ENCODE measurements at regions not wholly inside any gene's neighbourhood (a gene's known extent, or its start where the extent isn't known, plus 50 kb on each side); places are given as distances from the start of the nearest gene placed in this dataset.

- no peak for DNase-seq
These were observed 113.0 kb upstream of the CDH4 start for GRCh38 chr20:61139031-61139430.

GRCh38 chr20:61140576-61140975, 111.5 kb upstream of the CDH4 start:
- DNase-seq, result no peak

- DNase-seq, result no peak
These were observed 106.0 kb upstream of the CDH4 start for GRCh38 chr20:61146023-61146422.

- no peak for DNase-seq
These were observed 102.4 kb upstream of the CDH4 start for GRCh38 chr20:61149636-61150035.

- no peak for DNase-seq
These were observed 94.8 kb upstream of the CDH4 start for GRCh38 chr20:61157301-61157700.

GRCh38 chr20:61159957-61160686, 91.9 kb upstream of the CDH4 start:
- no peak for DNase-seq

DNA sequence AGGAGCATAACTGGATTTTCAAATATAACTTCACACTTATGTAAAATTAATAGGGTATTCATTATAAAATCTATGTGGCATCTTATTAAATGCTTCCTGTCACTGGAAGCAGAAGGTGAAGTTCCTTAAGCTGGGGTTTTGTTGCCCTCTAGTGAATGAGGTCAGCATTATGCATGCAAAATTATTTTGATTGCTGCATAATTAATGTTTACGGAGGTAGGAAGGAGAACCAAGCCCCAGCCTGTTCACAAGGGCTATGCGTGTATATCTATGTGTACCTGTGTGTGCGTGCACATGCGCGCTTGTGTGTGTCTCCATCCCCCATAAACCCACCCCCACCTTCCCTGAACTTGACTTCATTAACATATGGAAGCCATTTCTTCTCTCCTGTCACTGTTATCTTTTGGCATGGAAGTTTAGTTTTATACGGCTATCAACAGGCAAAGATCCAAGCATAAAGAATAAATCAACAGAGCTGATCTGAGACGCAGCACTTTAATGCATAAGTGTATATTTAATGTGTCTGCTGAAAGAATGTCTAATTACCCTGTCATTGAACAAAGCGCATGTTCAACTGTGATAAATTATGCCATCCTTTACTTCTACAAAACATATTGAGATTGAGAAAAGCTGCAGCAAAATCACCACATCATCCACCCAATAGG, 90.2 kb upstream of the CDH4 start:
- DNase-seq, result no peak

DNA sequence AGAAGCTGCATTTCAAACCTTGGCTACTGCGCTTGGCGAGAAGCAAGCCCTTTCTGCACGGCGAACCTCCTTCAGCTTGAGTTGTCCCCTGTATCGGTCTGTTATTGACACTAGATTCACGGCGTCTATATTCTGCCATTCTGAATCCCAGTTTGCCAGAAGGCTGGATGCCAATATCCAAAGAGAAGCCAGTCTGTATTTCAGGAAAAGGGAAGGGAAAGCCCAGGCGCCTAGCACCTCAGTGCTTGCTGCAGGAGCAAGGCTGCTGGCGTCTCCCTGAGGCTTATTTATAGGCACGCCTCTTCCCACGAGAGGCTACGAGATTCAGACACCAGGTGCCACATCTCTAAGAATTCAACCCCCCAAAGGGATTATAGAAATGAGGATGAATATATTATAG, 89.6 kb upstream of the CDH4 start:
- no peak for DNase-seq

DNA sequence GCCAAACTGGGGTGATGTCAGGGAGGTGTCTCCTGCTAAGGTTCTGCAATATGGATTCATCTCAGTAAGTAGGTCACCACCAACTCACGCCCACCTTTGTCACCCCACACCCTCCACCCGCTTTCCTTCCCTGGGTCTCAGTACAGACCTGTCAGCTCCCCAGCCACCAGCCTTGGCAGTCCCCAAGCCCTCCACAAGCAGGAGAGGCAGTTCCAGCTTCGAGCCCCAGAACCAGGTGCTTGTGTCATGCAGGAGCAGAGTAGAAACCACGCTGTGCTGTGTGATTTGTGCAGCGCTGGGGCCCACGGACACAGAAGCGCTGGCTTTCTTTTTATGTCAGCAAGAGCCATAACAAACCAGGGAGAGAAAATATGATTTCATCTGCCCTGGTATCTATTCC, 89.0 kb upstream of the CDH4 start:
- DNase-seq, result no peak

DNA sequence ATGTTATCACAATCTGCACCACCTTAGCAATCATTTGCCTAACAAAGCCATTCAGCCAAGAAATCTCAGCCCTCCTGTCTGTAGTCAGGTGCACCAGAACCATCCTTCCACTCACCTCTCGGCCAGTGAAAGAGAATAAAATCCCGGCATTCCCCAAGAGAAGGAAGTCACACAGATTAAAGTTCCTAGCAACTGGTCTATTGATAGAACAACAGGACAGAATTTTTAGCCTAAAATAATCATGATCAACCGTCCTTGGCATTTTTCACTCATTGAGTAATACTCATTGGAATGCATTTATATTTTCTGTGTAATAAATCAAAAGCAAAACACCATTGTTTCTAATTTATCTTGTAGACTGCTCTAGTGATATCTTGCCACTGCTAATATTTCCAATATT, 85.7 kb upstream of the CDH4 start:
- DNase-seq, result no peak

- DNase-seq, result no peak
These were observed 83.5 kb upstream of the CDH4 start for GRCh38 chr20:61168605-61169004.

DNA sequence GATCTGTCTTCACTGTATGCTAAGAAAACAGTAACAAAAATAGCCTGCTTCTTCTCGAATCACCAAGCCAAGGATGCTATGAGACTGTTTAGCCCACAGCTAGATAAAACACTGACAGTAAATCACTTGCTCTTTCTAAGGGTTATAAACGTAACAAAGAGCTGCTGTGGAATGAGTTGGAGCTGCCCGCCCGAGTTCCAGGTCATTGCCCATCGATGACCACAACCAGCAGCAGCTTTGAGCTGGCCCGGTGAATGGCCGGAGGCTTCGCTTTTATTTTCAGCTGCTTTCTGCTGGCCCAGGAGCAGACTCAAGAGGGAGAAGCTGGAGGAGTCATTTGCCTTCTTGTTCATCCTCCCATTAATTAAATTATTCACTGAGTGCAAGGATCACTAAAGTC, 82.2 kb upstream of the CDH4 start:
- DNase-seq, result no peak

GRCh38 chr20:61170496-61171320, 81.4 kb upstream of the CDH4 start:
- DNase-seq, result no peak

- no peak for DNase-seq
These were observed 78.8 kb upstream of the CDH4 start for GRCh38 chr20:61173267-61173666.

- no peak for DNase-seq
These were observed 77.9 kb upstream of the CDH4 start for GRCh38 chr20:61173961-61174725.

- no peak for DNase-seq
These were observed 75.2 kb upstream of the CDH4 start for GRCh38 chr20:61176874-61177273.

DNA sequence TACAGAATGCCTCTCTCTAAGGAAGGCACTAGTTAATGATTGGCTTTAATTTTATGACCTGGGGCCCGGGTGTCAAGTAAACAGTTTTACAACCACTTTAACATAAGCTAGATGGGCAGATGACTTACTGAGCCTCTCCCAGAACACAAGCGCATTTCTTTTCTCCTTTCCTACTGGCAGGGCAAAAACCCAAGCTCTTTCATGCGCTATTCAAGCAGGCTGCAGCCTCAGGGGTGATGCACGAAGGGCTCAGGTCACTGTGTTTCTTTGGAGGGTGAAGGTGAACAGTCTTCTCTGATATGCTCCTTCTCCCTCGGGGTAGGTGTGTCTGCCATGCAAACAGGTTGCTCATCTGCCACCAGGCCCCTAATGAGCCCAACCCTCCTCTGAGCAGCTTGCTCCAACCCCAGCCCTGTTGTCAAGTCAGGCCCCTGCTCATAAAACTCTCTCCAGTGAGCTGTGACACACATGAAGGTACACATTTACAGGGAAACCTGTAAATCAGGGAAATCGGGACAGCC, 73.5 kb upstream of the CDH4 start:
- no peak for DNase-seq

GRCh38 chr20:61184194-61184593, 67.9 kb upstream of the CDH4 start:
- no peak for DNase-seq

DNA sequence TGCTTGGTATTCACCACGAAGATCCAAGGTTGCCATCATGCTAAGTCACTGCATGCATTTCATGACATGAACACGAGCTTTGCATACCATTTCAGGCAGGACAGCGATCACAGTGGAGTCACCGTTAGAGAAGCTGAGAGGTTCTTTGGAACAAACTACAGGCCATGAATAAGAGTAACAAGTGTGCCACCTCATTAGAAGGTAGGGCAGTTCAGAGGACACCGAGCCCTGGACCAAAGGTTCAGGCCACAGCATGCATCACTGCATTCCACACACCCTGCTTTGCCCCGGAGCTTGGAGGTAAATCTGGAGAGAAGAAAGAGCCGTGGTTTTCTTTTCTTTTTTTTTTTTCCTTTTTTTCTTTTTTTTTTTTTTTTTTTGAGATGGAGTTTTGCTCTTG, 66.9 kb upstream of the CDH4 start:
- no peak for DNase-seq

GRCh38 chr20:61185841-61186601, 66.0 kb upstream of the CDH4 start:
- DNase-seq, result no peak

GRCh38 chr20:61186771-61187472, 65.1 kb upstream of the CDH4 start:
- DNase-seq, result no peak

- no peak for DNase-seq
These were observed 62.5 kb upstream of the CDH4 start for GRCh38 chr20:61189534-61189933.

Measured in DMS79 (cell line).